Neutrophil (primary cell): ENCODE measurements at regions not wholly inside any gene's neighbourhood (a gene's known extent, or its start where the extent isn't known, plus 50 kb on each side); places are given as distances from the start of the nearest gene placed in this dataset.

Experiments used
- H3K27ac ChIP-seq: fragments of 200-600 bp; sonication (generic); 2 replicates; pipeline ENCODE4 v1.5.1; 2016; ENCODE audit warnings: mild to moderate bottlenecking, moderate library complexity
- H3K27me3 ChIP-seq: fragments of 200-600 bp; sonication (generic); 2 replicates; pipeline ENCODE4 v1.6.0; 2016; ENCODE audit warnings: mild to moderate bottlenecking
- H3K36me3 ChIP-seq: fragments of 200-600 bp; sonication (generic); 2 replicates; pipeline ENCODE4 v1.5.1; 2017
- H3K4me1 ChIP-seq, 2 experiments: fragments of 200-600 bp in 1 of 2; sonication (generic) in 1 of 2; 1 replicate in 1 of 2; 2 replicates in 1 of 2; pipeline versions ENCODE4 v1.5.1 to v1.6.1; 2013 to 2016; ENCODE audit warnings: low read depth in 1 of 2, low read length in 1 of 2, mild to moderate bottlenecking in 1 of 2, moderate library complexity in 1 of 2; ENCODE audit not compliant: control insufficient read depth in 1 of 2, insufficient read depth in 1 of 2
- H3K4me3 ChIP-seq, 2 experiments: fragments of 200-600 bp in 1 of 2; sonication (generic) in 1 of 2; 1 replicate in 1 of 2; 2 replicates in 1 of 2; pipeline ENCODE4 v1.5.1; 2013 to 2016; ENCODE audit warnings: low read depth in 1 of 2, low read length in 1 of 2, mild to moderate bottlenecking in 1 of 2, moderate library complexity in 1 of 2
- H3K9me3 ChIP-seq: fragments of 200-600 bp; sonication (generic); 2 replicates; pipeline ENCODE4 v1.5.1; 2016
- CTCF ChIP-seq: fragments of 200-600 bp; sonication (generic); IDR thresholded peaks from 2 replicates; pipeline ENCODE4 v1.5.1; 2016; ENCODE audit warnings: antibody characterized with exemption

- peaks cover 7% of the 10 kb centered on the region for H3K27me3 ChIP-seq
- H3K27ac ChIP-seq = no peak overlapping the region
- H3K4me3 ChIP-seq = no peak overlapping the region
- no peaks in the 10 kb centered on the region for H3K9me3 ChIP-seq
- TF ChIP-seq CTCF = no peak
- no peaks in the 10 kb centered on the region for H3K36me3 ChIP-seq
- no peaks in the 10 kb centered on the region for H3K4me1 ChIP-seq
Observed at GRCh38 chr6:163841733-163842132, 427.2 kb downstream of the QKI start.

GRCh38 chr6:163841326-163841725 lies 426.8 kb downstream of the QKI start:
- TF ChIP-seq CTCF = no peak
- no peaks in the 10 kb centered on the region for H3K36me3 ChIP-seq
- no peaks in the 10 kb centered on the region for H3K9me3 ChIP-seq
- H3K27me3 ChIP-seq = peaks cover 7% of the 10 kb centered on the region
- no peak overlapping the region for H3K4me3 ChIP-seq
- no peak overlapping the region for H3K27ac ChIP-seq
- no peaks in the 10 kb centered on the region for H3K4me1 ChIP-seq

GRCh38 chr6:163840880-163841279 lies 426.4 kb downstream of the QKI start:
- no peak overlapping the region for H3K4me3 ChIP-seq
- H3K4me1 ChIP-seq = no peaks in the 10 kb centered on the region
- H3K36me3 ChIP-seq = no peaks in the 10 kb centered on the region
- peaks cover 7% of the 10 kb centered on the region for H3K27me3 ChIP-seq
- no peak overlapping the region for H3K27ac ChIP-seq
- TF ChIP-seq CTCF = no peak
- H3K9me3 ChIP-seq = no peaks in the 10 kb centered on the region

DNA sequence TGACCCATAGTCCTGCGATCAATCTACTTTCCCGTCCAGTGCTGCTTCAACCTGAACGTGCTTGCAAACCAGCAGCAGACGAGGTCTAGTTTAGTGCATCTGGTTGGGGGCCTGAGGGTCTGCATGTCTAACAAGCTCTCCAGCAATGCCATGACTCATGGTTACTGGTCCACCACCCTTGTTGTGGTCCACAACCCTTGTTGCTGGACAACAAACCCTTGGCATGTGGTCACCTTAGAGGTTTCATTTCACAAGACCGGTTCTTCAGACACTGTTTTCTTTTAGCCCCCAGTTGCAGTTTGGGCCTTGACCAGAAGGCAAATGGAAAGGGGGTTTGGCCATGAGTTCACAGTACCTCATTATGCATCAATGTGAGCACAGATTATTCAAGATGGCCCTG lies 424.8 kb downstream of the QKI start:
- H3K4me3 ChIP-seq = no peak overlapping the region
- peaks cover 7% of the 10 kb centered on the region for H3K27me3 ChIP-seq
- no peak overlapping the region for H3K27ac ChIP-seq
- H3K36me3 ChIP-seq = no peaks in the 10 kb centered on the region
- no peaks in the 10 kb centered on the region for H3K9me3 ChIP-seq
- TF ChIP-seq CTCF = no peak
- H3K4me1 ChIP-seq = no peaks in the 10 kb centered on the region

DNA sequence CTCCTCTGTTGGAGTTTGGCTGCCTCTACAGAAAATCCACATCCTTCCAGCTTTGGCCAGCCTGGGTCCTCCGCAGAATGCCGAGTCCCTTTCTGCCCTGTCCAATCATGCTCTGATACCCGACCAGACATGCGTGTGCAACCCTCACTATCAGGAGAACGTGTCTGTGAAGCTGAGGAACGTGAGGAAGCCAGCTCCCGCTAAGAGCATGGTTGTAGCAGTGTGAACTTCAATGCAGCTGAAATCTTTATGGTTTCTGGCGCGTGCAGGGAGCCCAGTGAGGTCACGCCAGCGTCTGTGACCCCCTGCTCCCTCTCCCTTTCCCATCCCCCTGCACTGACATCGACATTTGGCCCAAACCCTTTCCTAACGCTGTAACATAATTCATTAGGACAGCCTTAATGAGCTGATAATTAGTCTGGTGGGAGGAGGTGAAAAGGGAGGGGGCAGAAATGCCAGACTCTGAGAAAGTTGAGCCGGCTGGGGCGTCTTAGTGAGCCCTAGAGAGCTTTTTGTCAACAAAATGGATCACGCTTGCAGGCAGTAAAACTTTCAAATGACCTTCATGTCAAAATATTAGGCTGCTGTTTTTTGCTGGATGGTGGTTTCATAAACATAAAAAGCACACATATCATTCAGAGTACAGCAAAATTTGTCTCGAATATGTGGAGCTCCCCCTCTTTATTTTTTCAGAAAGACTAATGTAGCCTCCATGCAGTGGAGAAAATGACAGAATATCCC lies 423.3 kb downstream of the QKI start:
- Histone ChIP-seq H3K36me3 (no peaks in the 10 kb centered on the region), H3K9me3 (no peaks in the 10 kb centered on the region), H3K27me3 (peaks cover 7% of the 10 kb centered on the region), H3K27ac (no peak overlapping the region), H3K4me3 (no peak overlapping the region), H3K4me1 (no peaks in the 10 kb centered on the region)
- TF ChIP-seq CTCF = no peak
